ENCODE measurements at regions not wholly inside any gene's neighbourhood (a gene's known extent, or its start where the extent isn't known, plus 50 kb on each side); places are given as distances from the start of the nearest gene placed in this dataset.
A peak's percentile ranks its signal among the peaks of the same experiment; 100 is the strongest.

GRCh38 chr12:67909091-67909531, 80.1 kb upstream of the IFNG-AS1 start:
- DNase-seq (ENCODE audit: low spot score): peak; percentile 20

GRCh38 chr12:67909681-67910080, 79.6 kb upstream of the IFNG-AS1 start:
- DNase-seq (ENCODE audit: low spot score): no peak

GRCh38 chr12:67910360-67911274, 78.6 kb upstream of the IFNG-AS1 start:
- DNase-seq (ENCODE audit: low spot score): no peak

GRCh38 chr12:67911275-67911600, 78.0 kb upstream of the IFNG-AS1 start:
- DNase-seq (ENCODE audit: low spot score): peak; percentile 68

GRCh38 chr12:67911789-67912188, 77.5 kb upstream of the IFNG-AS1 start:
- DNase-seq (ENCODE audit: low spot score): no peak

DNA sequence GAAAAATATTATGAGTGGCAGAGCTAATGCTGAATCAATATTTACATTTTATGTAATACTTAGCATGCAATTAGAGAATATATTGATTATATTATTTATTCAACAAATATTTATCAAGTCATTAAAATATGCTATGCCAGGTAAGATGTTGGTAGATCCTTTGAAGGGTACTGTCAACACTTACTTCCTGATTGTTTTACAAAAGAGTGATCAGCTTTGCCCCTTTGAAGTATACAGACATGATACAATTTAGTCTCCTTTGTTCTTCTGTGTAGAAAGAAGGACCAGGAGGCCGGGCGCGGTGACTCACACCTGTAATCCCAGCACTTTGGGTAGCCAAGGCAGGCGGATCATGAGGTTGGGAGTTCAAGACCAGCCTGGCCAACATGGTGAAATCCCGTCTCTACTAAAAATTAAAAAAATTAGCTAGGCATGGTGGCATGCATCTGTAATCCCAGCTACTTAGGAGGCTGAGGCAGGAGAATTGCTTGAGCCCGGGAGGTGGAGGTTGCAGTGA, 73.9 kb upstream of the IFNG-AS1 start:
- no peak for DNase-seq (ENCODE audit: low spot score)

DNA sequence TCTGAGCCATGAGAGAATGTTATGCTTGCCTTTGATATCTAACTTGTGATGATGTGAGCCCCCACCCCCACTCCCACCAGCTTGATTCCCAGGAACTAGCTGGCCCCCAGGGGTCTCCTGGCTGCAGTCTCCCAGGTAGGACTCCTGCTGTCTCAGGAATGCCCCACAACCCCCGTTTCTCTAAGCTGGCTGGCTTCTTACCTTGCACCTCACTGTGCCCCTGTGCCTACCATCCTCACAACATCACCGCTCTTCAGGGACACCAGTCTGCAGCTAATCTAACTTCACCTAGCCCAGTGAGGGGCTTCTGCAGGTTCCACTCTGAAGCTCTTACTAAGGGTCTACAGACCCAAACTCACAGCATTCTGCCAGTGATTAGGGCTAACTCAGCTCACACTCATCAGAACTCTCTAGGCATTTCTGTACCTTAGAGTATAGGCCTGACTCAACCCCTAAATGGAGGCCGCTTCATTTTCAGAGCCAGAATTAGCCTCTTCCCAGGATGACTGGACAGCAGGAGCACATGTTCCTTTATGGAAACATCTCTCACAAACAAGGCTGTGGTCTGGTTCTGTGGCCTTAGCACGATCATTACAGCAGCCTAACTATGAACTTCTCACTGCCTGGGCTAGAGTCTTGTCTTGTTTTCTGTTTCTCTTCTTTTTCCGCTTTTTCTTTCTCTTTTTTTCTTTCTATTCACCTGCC, 72.8 kb upstream of the IFNG-AS1 start:
- DNase-seq (ENCODE audit: low spot score): no peak

- DNase-seq (ENCODE audit: low spot score): no peak
Observed at GRCh38 chr12:67917811-67918210, 71.4 kb upstream of the IFNG-AS1 start.

GRCh38 chr12:67918441-67918840, 70.8 kb upstream of the IFNG-AS1 start:
- DNase-seq (ENCODE audit: low spot score): no peak

GRCh38 chr12:67919406-67919805, 69.8 kb upstream of the IFNG-AS1 start:
- DNase-seq (ENCODE audit: low spot score): no peak

- no peak for DNase-seq (ENCODE audit: low spot score)
Observed at GRCh38 chr12:67920413-67920812, 68.8 kb upstream of the IFNG-AS1 start.

DNA sequence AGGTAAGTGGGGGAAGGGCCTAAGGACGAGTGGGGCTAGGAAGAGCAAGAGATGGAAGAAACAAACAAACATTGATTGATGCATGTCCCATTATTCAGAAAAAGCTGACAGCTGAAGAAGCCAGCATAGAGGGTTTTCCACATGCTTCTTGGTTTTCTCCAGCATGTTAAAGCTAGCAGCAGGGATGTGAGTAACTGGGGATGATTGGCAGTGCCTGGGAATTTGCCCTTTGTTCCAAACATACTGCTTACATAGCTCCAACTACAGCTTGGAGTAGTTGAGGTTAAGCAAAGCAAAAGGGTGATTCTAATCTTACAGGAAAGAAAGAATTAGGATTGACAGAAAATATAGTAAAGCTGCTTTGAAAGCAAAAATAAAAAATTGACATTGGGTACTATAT, 68.0 kb upstream of the IFNG-AS1 start:
- no peak for DNase-seq (ENCODE audit: low spot score)

DNA sequence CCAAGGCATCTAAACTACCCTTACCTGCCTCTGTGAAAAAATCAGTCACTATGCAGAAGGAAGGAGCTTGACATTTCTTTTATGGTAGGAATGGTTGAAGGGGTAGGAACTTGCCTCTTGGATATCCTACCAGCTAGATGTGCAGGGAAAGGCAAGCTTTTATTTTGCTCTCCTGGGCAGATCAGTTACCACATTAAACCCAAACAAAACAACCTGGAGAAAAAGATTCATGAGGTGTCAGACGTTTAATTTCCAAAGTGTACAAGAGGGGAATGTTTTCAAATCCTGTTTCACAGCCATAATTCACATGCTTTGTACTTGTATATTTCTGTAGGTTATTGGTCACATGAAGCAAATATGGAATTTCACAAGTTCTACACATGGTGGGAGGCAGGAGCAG, 67.0 kb upstream of the IFNG-AS1 start:
- DNase-seq (ENCODE audit: low spot score): no peak

DNA sequence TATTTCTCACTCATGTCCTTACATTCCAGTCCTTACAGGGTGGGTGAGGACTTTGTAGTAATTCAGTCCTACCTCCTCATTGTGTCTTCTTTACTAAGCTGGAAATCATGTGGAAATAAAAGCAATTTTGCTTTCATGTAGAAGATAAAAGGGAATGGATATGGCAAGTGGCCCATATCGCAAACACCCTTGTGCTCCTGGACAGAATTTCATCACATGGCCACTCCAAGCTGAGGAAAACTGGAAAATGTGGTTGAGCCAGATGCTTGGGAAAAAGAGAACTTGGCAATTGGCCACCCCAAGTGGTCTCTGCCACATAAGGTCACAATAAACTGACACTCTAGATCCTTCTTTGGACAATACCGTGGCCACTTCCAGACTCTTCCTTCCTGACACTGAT, 64.2 kb upstream of the IFNG-AS1 start:
- DNase-seq (ENCODE audit: low spot score): no peak

- DNase-seq (ENCODE audit: low spot score): no peak
Observed at GRCh38 chr12:67925552-67925951, 63.7 kb upstream of the IFNG-AS1 start.

DNA sequence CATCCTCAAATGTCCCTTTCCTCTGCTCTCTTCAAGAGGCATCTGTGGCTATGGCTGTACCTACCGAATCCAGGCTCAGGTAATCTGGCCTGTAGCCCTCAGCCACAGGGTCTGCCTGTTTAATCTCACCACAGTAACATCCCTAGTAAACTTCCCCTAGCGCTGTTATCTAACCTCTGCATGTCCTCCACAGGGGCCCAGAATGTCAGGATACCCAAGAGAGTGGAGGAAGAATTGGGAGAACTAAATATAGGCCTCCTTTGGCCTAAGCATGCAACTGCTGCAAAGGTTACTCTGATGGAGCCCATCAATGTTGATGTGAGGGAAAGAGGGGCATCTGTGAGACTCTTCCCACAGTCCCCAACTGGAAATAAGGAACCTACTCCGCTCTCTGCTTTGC, 63.2 kb upstream of the IFNG-AS1 start:
- DNase-seq (ENCODE audit: low spot score): no peak

DNA sequence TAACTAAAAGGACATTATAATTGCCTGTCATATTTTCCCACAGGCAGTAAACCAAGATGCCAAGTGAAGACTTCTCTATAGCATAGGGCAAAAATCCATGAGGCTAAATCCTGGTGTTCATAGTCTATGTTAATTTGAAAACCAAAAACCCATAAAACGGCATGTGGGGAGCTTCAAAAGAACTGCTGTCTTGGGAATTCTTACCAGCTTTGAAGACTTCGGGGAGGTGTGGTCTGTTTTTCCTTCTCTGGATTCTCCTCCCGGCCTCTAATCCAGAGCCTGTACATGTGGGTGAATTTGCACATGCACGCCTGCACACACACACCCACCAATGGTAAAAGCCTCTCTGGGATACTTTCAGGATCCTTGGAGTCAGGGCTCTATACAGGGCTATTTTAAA, 61.9 kb upstream of the IFNG-AS1 start:
- DNase-seq (ENCODE audit: low spot score): peak; percentile 82

DNA sequence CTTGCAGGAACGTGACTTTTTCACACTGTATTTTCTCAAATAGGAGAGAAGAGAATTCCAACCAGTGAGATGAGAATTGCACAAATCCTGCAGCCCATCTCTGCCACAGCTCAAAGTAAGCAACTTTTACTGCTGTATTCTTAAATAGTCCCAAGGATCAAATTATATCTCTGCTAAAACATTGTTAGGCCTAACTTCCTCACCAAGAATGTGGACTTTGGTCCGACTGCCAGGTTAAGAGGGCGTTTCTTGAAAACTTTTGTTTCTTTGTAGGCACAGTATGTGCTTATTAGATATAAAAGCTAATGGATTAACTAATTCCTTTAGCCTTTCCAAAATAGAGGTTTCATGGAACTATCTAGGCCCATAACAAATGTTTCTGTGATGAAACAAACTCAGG, 61.4 kb upstream of the IFNG-AS1 start:
- DNase-seq (ENCODE audit: low spot score): peak; percentile 61

- peak; percentile 80 for DNase-seq (ENCODE audit: low spot score)
Observed at GRCh38 chr12:67928621-67929383, 60.4 kb upstream of the IFNG-AS1 start.

- DNase-seq (ENCODE audit: low spot score): no peak
Observed at GRCh38 chr12:67929384-67929772, 59.9 kb upstream of the IFNG-AS1 start.

- no peak for DNase-seq (ENCODE audit: low spot score)
Observed at GRCh38 chr12:67937822-67938221, 51.4 kb upstream of the IFNG-AS1 start.

All from umbilical cord (tissue), 1 donor.